ENCODE measurements at regions not wholly inside any gene's neighbourhood (a gene's known extent, or its start where the extent isn't known, plus 50 kb on each side); places are given as distances from the start of the nearest gene placed in this dataset.

DNA sequence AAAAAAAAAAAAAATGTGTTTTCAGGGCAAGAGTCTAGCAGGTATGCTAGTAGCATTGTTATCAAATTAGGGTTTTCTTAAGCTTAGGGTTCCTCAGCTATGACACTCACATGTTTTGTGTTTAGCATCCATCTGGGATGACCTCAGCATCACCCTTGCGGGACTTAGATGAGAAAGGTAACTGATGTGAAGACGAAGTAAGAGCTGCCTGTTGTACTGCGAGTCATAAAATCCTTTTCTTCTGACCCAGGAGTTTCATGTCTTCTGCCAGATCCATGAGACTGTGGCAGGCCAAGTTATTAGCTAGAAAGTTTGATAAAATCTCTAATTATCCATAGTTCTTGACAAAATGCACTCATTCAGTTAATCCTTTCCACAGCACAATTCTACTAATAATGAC, 1251.1 kb downstream of the AMY1C start:
- intact Hi-C loops (cut with micrococcal nuclease; ENCODE audit: unreplicated experiment) = no loop called here
- Histone ChIP-seq H4K20me1 (ENCODE audit: control insufficient read depth, insufficient read depth) (no peaks in the 10 kb centered on the region), H3K4me3 (no peak overlapping the region), H3K27ac (ENCODE audit: control insufficient read depth, insufficient read depth) (no peak overlapping the region), H3K4me2 (ENCODE audit: control insufficient read depth, insufficient read depth) (no peak overlapping the region), H3K36me3 (ENCODE audit: control insufficient read depth in 2 of 2, insufficient read depth in 2 of 2, low read length in 1 of 2) (no peaks in the 10 kb centered on the region), H3K4me1 (ENCODE audit: control insufficient read depth, insufficient read depth, low read length) (no peaks in the 10 kb centered on the region), H3K9ac (ENCODE audit: control insufficient read depth, insufficient read depth, low read length) (no peak overlapping the region), H3K27me3 (replicated peaks in 1 of 2; ENCODE audit: control insufficient read depth in 2 of 2, insufficient read depth in 2 of 2, low read length in 1 of 2) (no peaks in the 10 kb centered on the region), H3K79me2 (ENCODE audit: control insufficient read depth, insufficient read depth, low read length) (no peaks in the 10 kb centered on the region), H2AFZ (ENCODE audit: control insufficient read depth, low read depth, low read length) (no peak overlapping the region), H3K9me3 (replicated peaks; ENCODE audit: control insufficient read depth, insufficient read depth, low read length) (no peaks in the 10 kb centered on the region; the same call in 2 of the 3 replicates)
- BruUV-seq (replicated peaks) = no TSS peak
- TF ChIP-seq SREBF2 (IDR thresholded peaks at IDR 0.05; ENCODE audit: low read length) = no peak
- TF ChIP-seq EZH2 (IDR thresholded peaks at IDR 0.05; ENCODE audit: borderline replicate concordance, control insufficient read depth, low read depth, low read length) = no peak
- TF ChIP-seq, protein P1, sequence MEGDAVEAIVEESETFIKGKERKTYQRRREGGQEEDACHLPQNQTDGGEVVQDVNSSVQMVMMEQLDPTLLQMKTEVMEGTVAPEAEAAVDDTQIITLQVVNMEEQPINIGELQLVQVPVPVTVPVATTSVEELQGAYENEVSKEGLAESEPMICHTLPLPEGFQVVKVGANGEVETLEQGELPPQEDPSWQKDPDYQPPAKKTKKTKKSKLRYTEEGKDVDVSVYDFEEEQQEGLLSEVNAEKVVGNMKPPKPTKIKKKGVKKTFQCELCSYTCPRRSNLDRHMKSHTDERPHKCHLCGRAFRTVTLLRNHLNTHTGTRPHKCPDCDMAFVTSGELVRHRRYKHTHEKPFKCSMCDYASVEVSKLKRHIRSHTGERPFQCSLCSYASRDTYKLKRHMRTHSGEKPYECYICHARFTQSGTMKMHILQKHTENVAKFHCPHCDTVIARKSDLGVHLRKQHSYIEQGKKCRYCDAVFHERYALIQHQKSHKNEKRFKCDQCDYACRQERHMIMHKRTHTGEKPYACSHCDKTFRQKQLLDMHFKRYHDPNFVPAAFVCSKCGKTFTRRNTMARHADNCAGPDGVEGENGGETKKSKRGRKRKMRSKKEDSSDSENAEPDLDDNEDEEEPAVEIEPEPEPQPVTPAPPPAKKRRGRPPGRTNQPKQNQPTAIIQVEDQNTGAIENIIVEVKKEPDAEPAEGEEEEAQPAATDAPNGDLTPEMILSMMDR (IDR thresholded peaks at IDR 0.05 in 2 of 3, conservative IDR thresholded peaks at IDR 0.05 in 1 of 3; ENCODE audit: control insufficient read depth in 2 of 3, extremely low read depth in 1 of 3, insufficient read depth in 1 of 3, low read depth in 3 of 3, low read length in 3 of 3) = no peak
- no peak for TF ChIP-seq NFYA (IDR thresholded peaks at IDR 0.05; ENCODE audit: borderline replicate concordance, low read depth, low read length)
- TF ChIP-seq POLR2A (IDR thresholded peaks at IDR 0.05; ENCODE audit: low read depth, low read length) = no peak
- TF ChIP-seq MTA2 (IDR thresholded peaks at IDR 0.05; ENCODE audit: low read depth) = no peak
- no peak for TF ChIP-seq SIX5 (IDR thresholded peaks at IDR 0.05; ENCODE audit: low read depth, low read length, severe bottlenecking)
- no peak for TF ChIP-seq ASH2L (IDR thresholded peaks at IDR 0.05; ENCODE audit: borderline replicate concordance, low read depth)
- TF ChIP-seq POU2F2 (IDR thresholded peaks at IDR 0.05; ENCODE audit: borderline replicate concordance, low read depth, low read length) = no peak
- TF ChIP-seq, protein P2, sequence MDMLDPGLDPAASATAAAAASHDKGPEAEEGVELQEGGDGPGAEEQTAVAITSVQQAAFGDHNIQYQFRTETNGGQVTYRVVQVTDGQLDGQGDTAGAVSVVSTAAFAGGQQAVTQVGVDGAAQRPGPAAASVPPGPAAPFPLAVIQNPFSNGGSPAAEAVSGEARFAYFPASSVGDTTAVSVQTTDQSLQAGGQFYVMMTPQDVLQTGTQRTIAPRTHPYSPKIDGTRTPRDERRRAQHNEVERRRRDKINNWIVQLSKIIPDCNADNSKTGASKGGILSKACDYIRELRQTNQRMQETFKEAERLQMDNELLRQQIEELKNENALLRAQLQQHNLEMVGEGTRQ (IDR thresholded peaks at IDR 0.05; ENCODE audit: borderline replicate concordance, low read depth, low read length) = no peak
- no peak for TF ChIP-seq POLR2AphosphoS5 (IDR thresholded peaks at IDR 0.05; ENCODE audit: low read length)
- TF ChIP-seq GABPA (IDR thresholded peaks at IDR 0.05; ENCODE audit: low read depth) = no peak
- 32% methylated on average over 3 of the region's 3 CpGs for WGBS (ENCODE audit: insufficient coverage, insufficient replicate concordance, low lambda C conversion rate, missing lambda C conversion rate)
- in situ Hi-C loops (cut with MboI) = no loop called here
- FAIRE-seq (no peak), ATAC-seq (no peak), DNase-seq (ENCODE audit: low read depth, low spot score) (no peak)
- ChIA-PET RAD21 (ENCODE audit: unreplicated experiment) (interaction anchor here (0.7 kb wide), 1 partner anchor 25 kb away, joined by 3 read pairs; no protein-coding TSS in a partner anchor), CTCF (interaction anchor here (0.6 to 0.9 kb wide), 2 partner anchors 12 to 592 kb away, joined by 5 to 6 read pairs; no protein-coding TSS in a partner anchor), POLR2A (interaction anchor here (0.6 to 0.7 kb wide), 2 partner anchors 12 to 26 kb away, joined by 4 to 8 read pairs; no protein-coding TSS in a partner anchor), SMC1A (ENCODE audit: uncharacterized antibody, unreplicated experiment) (interaction anchor here (0.7 to 1.8 kb wide), 4 partner anchors 10 to 34 kb away, joined by 3 to 4 read pairs (median 4); no protein-coding TSS in a partner anchor)

Data from GM12878 (cell line).